Panc1 (cell line): ENCODE measurements at regions not wholly inside any gene's neighbourhood (a gene's known extent, or its start where the extent isn't known, plus 50 kb on each side); places are given as distances from the start of the nearest gene placed in this dataset.

Experiments
- ATAC-seq: fragments of 200-7000 bp; cut with Tn5 transposase; 2 replicates; pipeline ENCODE4 v1.9.1; 2020; ENCODE audit warnings: mild to moderate bottlenecking, moderate library complexity
- BruUV-seq: library from RNA; stranded (reverse); fragments of 400-500 nt; replicated peaks from 2 replicates; lab custom pipeline; 2021; lab: Mats Ljungman, UMichigan
- CTCF ChIA-PET: fragments of 300-600 bp; sonication (Branson Sonifier 250); formaldehyde crosslinking; loops from one replicate; lab custom pipeline; 2022; ENCODE audit warnings: antibody characterized with exemption; lab: Charles Lee
- POLR2A ChIA-PET: fragments of 300-600 bp; sonication (Branson Sonifier 250); formaldehyde crosslinking; loops from one replicate; lab custom pipeline; 2022; ENCODE audit warnings: antibody characterized with exemption; lab: Charles Lee
- DNase-seq: peaks from one replicate; pipeline ENCODE4 v3.0.0-alpha.2; 2010; ENCODE audit warnings: low read depth, low spot score
- H3K27ac ChIP-seq: 2 replicates; pipeline ENCODE4 v1.5.1; 2011; ENCODE audit warnings: mild to moderate bottlenecking, low read length, inconsistent platforms
- H3K27me3 ChIP-seq: fragments of 200-500 bp; sonication (Bioruptor generic); 2 replicates; pipeline ENCODE4 v1.6.0; 2014; ENCODE audit warnings: low read length, inconsistent platforms; ENCODE audit not compliant: control insufficient read depth, insufficient read depth
- H3K36me3 ChIP-seq: fragments of 200-500 bp; sonication (Bioruptor generic); 2 replicates; pipeline ENCODE4 v1.5.1; 2014; ENCODE audit warnings: inconsistent platforms, mild to moderate bottlenecking, low read length, moderate library complexity; ENCODE audit not compliant: control insufficient read depth, insufficient read depth
- H3K4me1 ChIP-seq: 2 replicates; pipeline ENCODE4 v1.5.1; 2011; ENCODE audit warnings: inconsistent platforms, mild to moderate bottlenecking, low read length, moderate library complexity; ENCODE audit not compliant: control insufficient read depth, insufficient read depth
- H3K4me3 ChIP-seq, 2 experiments: 2 replicates each; pipeline ENCODE4 v1.5.1; 2011 to 2012; ENCODE audit warnings: low read depth in 2 of 2, low read length in 2 of 2, mild to moderate bottlenecking in 2 of 2, inconsistent platforms in 1 of 2, moderate library complexity in 1 of 2
- H3K9me3 ChIP-seq: fragments of 200-500 bp; sonication (Bioruptor generic); 2 replicates; pipeline ENCODE4 v1.5.1; 2014; ENCODE audit warnings: low read depth, mild to moderate bottlenecking, inconsistent platforms, low read length, moderate library complexity; ENCODE audit not compliant: control insufficient read depth, insufficient read depth
- POLR2AphosphoS5 ChIP-seq: IDR thresholded peaks from 2 replicates; pipeline ENCODE4 v1.6.1; 2012; ENCODE audit warnings: mild to moderate bottlenecking, low read depth, low read length, moderate library complexity
- SIN3A ChIP-seq: IDR thresholded peaks from 2 replicates; pipeline ENCODE4 v1.6.1; 2012; ENCODE audit warnings: low read depth, mild to moderate bottlenecking, low read length, moderate library complexity, borderline replicate concordance; ENCODE audit not compliant: insufficient read depth
- TCF7L2 ChIP-seq: IDR thresholded peaks from 2 replicates; pipeline ENCODE4 v1.6.1; 2011; ENCODE audit warnings: mild to moderate bottlenecking, low read depth, low read length, inconsistent platforms
- in situ Hi-C: cut with HindIII; loops from 2 replicates; pipeline ENCODE4 v1.10.0; 2016; ENCODE audit warnings: low sequenced_read_pairs, low pct_unique_long_range_greater_than_20kb
- intact Hi-C: fragments of 100-400 bp; cut with micrococcal nuclease; formaldehyde crosslinking; loops from one replicate; pipeline ENCODE4 v1.10.0; 2022; ENCODE audit not compliant: unreplicated experiment
- TF ChIP-seq, protein P1 (sequence below), 2 experiments: IDR thresholded peaks; 2 replicates each; pipeline ENCODE4 v1.6.1; 2011 to 2012; ENCODE audit warnings: low read depth in 2 of 2, control low read depth in 1 of 2, low read length in 1 of 2, mild to moderate bottlenecking in 1 of 2, moderate library complexity in 1 of 2; ENCODE audit not compliant: insufficient read depth in 1 of 2
- TF ChIP-seq, protein P2 (sequence below): fragments of 450-650 bp; IDR thresholded peaks from 2 replicates; pipeline ENCODE4 v1.5.1; 2017; ENCODE audit warnings: mild to moderate bottlenecking

DNA sequence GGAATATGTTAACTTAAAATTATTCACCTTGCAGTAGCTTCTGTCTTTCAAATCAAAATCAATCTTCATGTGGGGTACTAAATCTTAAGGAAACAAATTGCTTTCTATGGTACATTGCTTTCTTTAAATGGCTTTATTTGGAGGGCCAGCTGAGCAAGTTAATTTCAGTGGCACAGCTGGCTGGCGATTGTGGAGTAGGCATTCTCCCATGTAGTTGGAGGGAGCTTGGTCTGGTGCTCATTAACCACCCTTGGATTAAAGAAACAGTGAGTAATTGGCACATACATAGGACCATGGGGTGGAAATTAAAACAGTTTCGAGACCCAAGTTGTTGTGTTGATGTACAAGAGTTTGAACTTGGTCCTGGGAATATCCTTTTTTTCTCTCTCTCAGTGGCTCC is 201.3 kb upstream of the CHD6 start:
- Histone ChIP-seq H3K27me3 (no peaks in the 10 kb centered on the region), H3K4me3 (no peak overlapping the region), H3K27ac (no peak overlapping the region), H3K9me3 (no peaks in the 10 kb centered on the region), H3K36me3 (no peaks in the 10 kb centered on the region), H3K4me1 (no peaks in the 10 kb centered on the region)
- intact Hi-C loops: no loop called here
- ChIA-PET CTCF (no interaction called here), POLR2A (no interaction called here)
- DNase-seq: no peak
- BruUV-seq: no TSS peak
- TF ChIP-seq POLR2AphosphoS5 (no peak), TCF7L2 (no peak), SIN3A (no peak)
- TF ChIP-seq, protein P1, sequence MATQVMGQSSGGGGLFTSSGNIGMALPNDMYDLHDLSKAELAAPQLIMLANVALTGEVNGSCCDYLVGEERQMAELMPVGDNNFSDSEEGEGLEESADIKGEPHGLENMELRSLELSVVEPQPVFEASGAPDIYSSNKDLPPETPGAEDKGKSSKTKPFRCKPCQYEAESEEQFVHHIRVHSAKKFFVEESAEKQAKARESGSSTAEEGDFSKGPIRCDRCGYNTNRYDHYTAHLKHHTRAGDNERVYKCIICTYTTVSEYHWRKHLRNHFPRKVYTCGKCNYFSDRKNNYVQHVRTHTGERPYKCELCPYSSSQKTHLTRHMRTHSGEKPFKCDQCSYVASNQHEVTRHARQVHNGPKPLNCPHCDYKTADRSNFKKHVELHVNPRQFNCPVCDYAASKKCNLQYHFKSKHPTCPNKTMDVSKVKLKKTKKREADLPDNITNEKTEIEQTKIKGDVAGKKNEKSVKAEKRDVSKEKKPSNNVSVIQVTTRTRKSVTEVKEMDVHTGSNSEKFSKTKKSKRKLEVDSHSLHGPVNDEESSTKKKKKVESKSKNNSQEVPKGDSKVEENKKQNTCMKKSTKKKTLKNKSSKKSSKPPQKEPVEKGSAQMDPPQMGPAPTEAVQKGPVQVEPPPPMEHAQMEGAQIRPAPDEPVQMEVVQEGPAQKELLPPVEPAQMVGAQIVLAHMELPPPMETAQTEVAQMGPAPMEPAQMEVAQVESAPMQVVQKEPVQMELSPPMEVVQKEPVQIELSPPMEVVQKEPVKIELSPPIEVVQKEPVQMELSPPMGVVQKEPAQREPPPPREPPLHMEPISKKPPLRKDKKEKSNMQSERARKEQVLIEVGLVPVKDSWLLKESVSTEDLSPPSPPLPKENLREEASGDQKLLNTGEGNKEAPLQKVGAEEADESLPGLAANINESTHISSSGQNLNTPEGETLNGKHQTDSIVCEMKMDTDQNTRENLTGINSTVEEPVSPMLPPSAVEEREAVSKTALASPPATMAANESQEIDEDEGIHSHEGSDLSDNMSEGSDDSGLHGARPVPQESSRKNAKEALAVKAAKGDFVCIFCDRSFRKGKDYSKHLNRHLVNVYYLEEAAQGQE (IDR thresholded peaks at IDR 0.05; ENCODE audit: insufficient read depth in 1 of 2, low read depth in 2 of 2, low read length in 1 of 2): no peak
- TF ChIP-seq, protein P2, sequence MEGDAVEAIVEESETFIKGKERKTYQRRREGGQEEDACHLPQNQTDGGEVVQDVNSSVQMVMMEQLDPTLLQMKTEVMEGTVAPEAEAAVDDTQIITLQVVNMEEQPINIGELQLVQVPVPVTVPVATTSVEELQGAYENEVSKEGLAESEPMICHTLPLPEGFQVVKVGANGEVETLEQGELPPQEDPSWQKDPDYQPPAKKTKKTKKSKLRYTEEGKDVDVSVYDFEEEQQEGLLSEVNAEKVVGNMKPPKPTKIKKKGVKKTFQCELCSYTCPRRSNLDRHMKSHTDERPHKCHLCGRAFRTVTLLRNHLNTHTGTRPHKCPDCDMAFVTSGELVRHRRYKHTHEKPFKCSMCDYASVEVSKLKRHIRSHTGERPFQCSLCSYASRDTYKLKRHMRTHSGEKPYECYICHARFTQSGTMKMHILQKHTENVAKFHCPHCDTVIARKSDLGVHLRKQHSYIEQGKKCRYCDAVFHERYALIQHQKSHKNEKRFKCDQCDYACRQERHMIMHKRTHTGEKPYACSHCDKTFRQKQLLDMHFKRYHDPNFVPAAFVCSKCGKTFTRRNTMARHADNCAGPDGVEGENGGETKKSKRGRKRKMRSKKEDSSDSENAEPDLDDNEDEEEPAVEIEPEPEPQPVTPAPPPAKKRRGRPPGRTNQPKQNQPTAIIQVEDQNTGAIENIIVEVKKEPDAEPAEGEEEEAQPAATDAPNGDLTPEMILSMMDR: no peak
- ATAC-seq: no peak
- in situ Hi-C loops: no loop called here

DNA sequence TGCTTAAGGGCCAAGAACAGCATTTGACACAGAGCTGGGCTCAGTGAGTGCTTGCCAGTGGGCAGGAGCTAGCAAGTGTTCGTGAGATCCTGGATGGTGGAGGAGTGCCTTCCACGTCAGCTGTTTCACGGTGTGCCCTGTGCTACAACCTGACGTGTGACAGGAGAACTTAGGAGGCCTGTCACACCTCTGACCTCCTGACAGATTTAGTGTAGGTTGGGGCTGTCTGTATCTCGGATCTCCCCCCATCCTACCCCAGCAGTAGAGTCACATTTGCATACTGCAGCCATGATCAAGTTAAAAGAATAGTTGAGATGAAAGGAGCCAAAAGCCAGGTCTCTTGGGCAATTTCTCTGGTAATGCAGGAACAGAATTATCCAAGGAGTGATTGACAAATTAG is 200.8 kb upstream of the CHD6 start:
- intact Hi-C loops (no loop called here), in situ Hi-C loops (no loop called here)
- TF ChIP-seq, protein P1 (IDR thresholded peaks at IDR 0.05; ENCODE audit: insufficient read depth in 1 of 2, low read depth in 2 of 2, low read length in 1 of 2): no peak
- TF ChIP-seq SIN3A (no peak), TCF7L2 (no peak), POLR2AphosphoS5 (no peak)
- TF ChIP-seq, protein P2: no peak
- DNase-seq (no peak), ATAC-seq (no peak)
- no peak overlapping the region for H3K4me3 ChIP-seq
- H3K36me3 ChIP-seq: no peaks in the 10 kb centered on the region
- POLR2A ChIA-PET: no interaction called here
- CTCF ChIA-PET: no interaction called here
- no peaks in the 10 kb centered on the region for H3K27me3 ChIP-seq
- H3K4me1 ChIP-seq: no peaks in the 10 kb centered on the region
- no peaks in the 10 kb centered on the region for H3K9me3 ChIP-seq
- H3K27ac ChIP-seq: no peak overlapping the region
- BruUV-seq: no TSS peak
